Tibial nerve (tissue), 4 donors: ENCODE measurements at regions not wholly inside any gene's neighbourhood (a gene's known extent, or its start where the extent isn't known, plus 50 kb on each side); places are given as distances from the start of the nearest gene placed in this dataset.

Experiments used
- EP300 ChIP-seq, 2 donors: sonication (generic); formaldehyde crosslinking; IDR thresholded peaks; one replicate each; pipeline ENCODE4 v1.6.1; 2017; ENCODE audit warnings: antibody characterized with exemption in 2 of 2, mild to moderate bottlenecking in 1 of 2
- TF ChIP-seq, protein P1 (sequence below), 5 experiments: fragments of 200-600 bp in 3 of 5; fragments of 450-650 bp in 2 of 5; sonication (generic) in 3 of 5; IDR thresholded peaks; one replicate each; pipeline ENCODE4 v1.5.1; 2016 to 2019; ENCODE audit warnings: antibody characterized with exemption in 5 of 5, mild to moderate bottlenecking in 3 of 5, moderate library complexity in 2 of 5

DNA sequence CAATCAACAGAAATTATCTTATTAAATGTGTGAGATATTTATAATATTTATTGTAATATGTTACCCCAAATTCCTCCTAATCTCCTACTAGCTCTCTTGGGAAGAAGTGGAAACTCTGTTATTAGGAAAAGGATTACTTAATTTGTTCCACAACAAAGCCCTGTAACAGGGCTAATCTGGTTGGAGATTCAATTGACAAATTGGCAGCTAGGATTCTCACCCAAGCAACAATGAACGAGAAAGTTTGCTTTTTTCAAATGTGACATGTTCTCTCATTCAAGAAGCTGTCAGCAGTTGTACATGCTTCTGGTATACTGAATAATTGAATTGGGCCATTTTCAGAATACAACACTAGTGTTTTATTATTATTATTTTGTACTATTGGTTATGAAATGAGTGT lies 367.9 kb upstream of the ADGRL4 start:
- TF ChIP-seq, protein P1, sequence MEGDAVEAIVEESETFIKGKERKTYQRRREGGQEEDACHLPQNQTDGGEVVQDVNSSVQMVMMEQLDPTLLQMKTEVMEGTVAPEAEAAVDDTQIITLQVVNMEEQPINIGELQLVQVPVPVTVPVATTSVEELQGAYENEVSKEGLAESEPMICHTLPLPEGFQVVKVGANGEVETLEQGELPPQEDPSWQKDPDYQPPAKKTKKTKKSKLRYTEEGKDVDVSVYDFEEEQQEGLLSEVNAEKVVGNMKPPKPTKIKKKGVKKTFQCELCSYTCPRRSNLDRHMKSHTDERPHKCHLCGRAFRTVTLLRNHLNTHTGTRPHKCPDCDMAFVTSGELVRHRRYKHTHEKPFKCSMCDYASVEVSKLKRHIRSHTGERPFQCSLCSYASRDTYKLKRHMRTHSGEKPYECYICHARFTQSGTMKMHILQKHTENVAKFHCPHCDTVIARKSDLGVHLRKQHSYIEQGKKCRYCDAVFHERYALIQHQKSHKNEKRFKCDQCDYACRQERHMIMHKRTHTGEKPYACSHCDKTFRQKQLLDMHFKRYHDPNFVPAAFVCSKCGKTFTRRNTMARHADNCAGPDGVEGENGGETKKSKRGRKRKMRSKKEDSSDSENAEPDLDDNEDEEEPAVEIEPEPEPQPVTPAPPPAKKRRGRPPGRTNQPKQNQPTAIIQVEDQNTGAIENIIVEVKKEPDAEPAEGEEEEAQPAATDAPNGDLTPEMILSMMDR (IDR thresholded peaks at IDR 0.05): no peak
- no peak for TF ChIP-seq EP300 (IDR thresholded peaks at IDR 0.05)
